ENCODE measurements at regions not wholly inside any gene's neighbourhood (a gene's known extent, or its start where the extent isn't known, plus 50 kb on each side); places are given as distances from the start of the nearest gene placed in this dataset.
A peak's percentile ranks its signal among the peaks of the same experiment; 100 is the strongest.

- peak; percentile 25; the same call in 1 of the 2 replicates for TF ChIP-seq ATF2 (IDR thresholded peaks at IDR 0.05; ENCODE audit: low read length)
- TF ChIP-seq MEF2B (IDR thresholded peaks at IDR 0.05; ENCODE audit: partially characterized antibody, poor library complexity, severe bottlenecking) = no peak
- TF ChIP-seq ZNF274 (IDR thresholded peaks at IDR 0.05; ENCODE audit: insufficient read depth, insufficient read length) = no peak
- peak; percentile 81 for TF ChIP-seq NFIC (IDR thresholded peaks at IDR 0.05; ENCODE audit: low read depth, low read length)
- no peak for TF ChIP-seq ZNF207 (IDR thresholded peaks at IDR 0.05; ENCODE audit: borderline replicate concordance)
- TF ChIP-seq YBX1 (IDR thresholded peaks at IDR 0.05) = no peak
- TF ChIP-seq ZNF687 (IDR thresholded peaks at IDR 0.05) = no peak
- no peak for TF ChIP-seq BACH1 (IDR thresholded peaks at IDR 0.05; ENCODE audit: borderline replicate concordance)
- TF ChIP-seq STAT3 (IDR thresholded peaks at IDR 0.05; ENCODE audit: low read depth, low read length) = no peak
- TF ChIP-seq NR2C1 (IDR thresholded peaks at IDR 0.05) = no peak
- peak; percentile 48; the same call in 1 of the 2 replicates for TF ChIP-seq IRF4 (IDR thresholded peaks at IDR 0.05; ENCODE audit: low read depth, low read length)
- peak; percentile 88 for TF ChIP-seq JUNB (IDR thresholded peaks at IDR 0.05)
- no peak for TF ChIP-seq FOXK2 (IDR thresholded peaks at IDR 0.05)
- TF ChIP-seq BCL11A (IDR thresholded peaks at IDR 0.05; ENCODE audit: low read depth, low read length) = peak; percentile 41; the same call in 1 of the 2 replicates
- TF ChIP-seq RAD51 (IDR thresholded peaks at IDR 0.05) = no peak
Observed at GRCh38 chr4:153916273-153916755, 127.4 kb upstream of the SFRP2 start (continued).
